ENCODE measurements at regions not wholly inside any gene's neighbourhood (a gene's known extent, or its start where the extent isn't known, plus 50 kb on each side); places are given as distances from the start of the nearest gene placed in this dataset.

DNA sequence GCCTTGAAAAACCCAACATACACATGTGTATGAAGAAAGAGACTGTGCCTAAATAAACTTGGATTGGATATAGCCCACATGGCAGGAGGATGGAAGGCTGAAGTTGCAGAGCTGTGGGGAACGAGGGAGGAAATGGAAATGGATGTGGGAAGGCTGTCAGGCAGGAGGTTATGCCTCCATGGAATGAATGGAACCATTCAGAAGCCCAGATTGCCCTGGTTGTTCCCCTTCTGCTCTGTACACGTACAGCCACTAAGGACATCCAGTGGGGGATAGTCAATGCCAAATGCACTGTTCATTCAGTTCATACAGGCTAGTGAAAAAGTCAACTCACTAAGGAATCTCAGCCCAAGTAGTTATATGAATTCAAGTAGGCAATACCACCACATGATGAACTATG, 463.7 kb downstream of the TNS1 start:
- H3K27me3 Mint-ChIP-seq (ENCODE audit: unreplicated experiment), result no peaks in the 10 kb centered on the region
- H3K4me1 Mint-ChIP-seq (ENCODE audit: low read depth, unreplicated experiment), result no peaks in the 10 kb centered on the region
- no peak for TF ChIP-seq CTCF (IDR thresholded peaks at IDR 0.05; ENCODE audit: partially characterized antibody, unreplicated experiment)
- no peak overlapping the region for H3K4me3 Mint-ChIP-seq (ENCODE audit: unreplicated experiment)
- H3K36me3 Mint-ChIP-seq (ENCODE audit: unreplicated experiment), result peaks cover 7% of the 10 kb centered on the region
- H3K27ac Mint-ChIP-seq (ENCODE audit: unreplicated experiment), result no peak overlapping the region
- DNase-seq, result no peak
- H3K9me3 Mint-ChIP-seq (ENCODE audit: unreplicated experiment), result peaks cover 6% of the 10 kb centered on the region

DNA sequence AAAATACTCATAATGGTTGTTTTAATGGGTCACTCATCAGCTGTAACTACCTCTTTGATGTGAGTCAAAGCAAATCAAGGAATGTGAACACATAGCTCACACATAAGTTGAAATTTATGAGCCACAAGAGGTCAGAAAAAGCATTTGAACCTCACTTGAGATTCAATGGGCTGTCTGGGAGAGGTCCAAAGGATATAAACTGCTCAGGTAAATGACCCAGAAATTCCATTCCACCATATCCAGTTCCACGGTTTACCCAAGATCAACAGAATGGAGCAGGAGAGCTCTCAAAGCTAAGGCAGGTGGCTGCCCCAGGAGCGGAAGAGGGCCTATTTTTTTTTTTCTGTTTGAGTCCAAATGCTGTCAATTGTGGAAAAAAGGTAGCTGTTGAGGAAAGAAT, 464.1 kb downstream of the TNS1 start:
- DNase-seq, result no peak
- H3K4me3 Mint-ChIP-seq (ENCODE audit: unreplicated experiment), result no peak overlapping the region
- H3K27me3 Mint-ChIP-seq (ENCODE audit: unreplicated experiment), result no peaks in the 10 kb centered on the region
- peaks cover 6% of the 10 kb centered on the region for H3K9me3 Mint-ChIP-seq (ENCODE audit: unreplicated experiment)
- no peak for TF ChIP-seq CTCF (IDR thresholded peaks at IDR 0.05; ENCODE audit: partially characterized antibody, unreplicated experiment)
- H3K27ac Mint-ChIP-seq (ENCODE audit: unreplicated experiment), result no peak overlapping the region
- H3K36me3 Mint-ChIP-seq (ENCODE audit: unreplicated experiment), result peaks cover 3% of the 10 kb centered on the region
- H3K4me1 Mint-ChIP-seq (ENCODE audit: low read depth, unreplicated experiment), result no peaks in the 10 kb centered on the region

DNA sequence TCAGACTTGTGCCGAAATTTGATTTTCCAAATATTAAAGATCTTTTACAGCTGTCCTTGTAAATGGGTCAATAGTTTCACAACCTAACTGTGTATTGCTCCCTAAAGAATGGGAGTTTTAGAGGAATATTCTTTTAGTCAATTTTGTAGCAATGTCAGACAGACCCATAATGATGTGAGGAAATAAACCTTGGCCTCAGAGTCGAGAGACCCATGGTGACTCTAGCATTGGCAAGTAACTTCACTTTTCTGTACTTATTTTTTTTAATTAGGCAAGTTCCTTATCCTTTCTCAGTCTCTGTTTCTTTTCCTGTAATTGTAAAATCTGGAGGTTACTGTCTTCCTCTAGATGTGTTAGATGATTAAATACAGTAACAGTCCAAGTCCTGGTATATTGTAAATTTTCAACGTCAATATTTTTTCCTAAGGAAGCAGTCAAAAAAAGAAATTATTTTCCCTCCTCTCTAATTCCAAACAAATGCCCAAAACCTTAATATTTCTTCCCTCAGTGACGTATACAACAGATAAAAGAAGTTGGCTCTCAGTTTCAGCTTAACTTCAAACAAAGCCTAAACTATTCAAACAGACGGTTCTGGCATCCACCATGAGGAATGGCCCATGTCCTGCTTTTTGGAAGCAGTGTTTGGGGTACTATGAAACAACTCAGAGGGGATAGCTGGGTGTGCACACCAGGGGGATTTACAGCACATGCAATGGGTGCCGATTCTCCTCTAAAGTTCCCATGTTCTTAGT, 466.7 kb downstream of the TNS1 start:
- H3K36me3 Mint-ChIP-seq (ENCODE audit: unreplicated experiment), result peaks cover 4% of the 10 kb centered on the region
- H3K27me3 Mint-ChIP-seq (ENCODE audit: unreplicated experiment), result no peaks in the 10 kb centered on the region
- no peak overlapping the region for H3K27ac Mint-ChIP-seq (ENCODE audit: unreplicated experiment)
- H3K9me3 Mint-ChIP-seq (ENCODE audit: unreplicated experiment), result no peaks in the 10 kb centered on the region
- H3K4me1 Mint-ChIP-seq (ENCODE audit: low read depth, unreplicated experiment), result no peaks in the 10 kb centered on the region
- no peak overlapping the region for H3K4me3 Mint-ChIP-seq (ENCODE audit: unreplicated experiment)
- no peak for TF ChIP-seq CTCF (IDR thresholded peaks at IDR 0.05; ENCODE audit: partially characterized antibody, unreplicated experiment)
- DNase-seq, result no peak

GRCh38 chr2:217530392-217531090, 472.3 kb downstream of the TNS1 start:
- DNase-seq, result no peak
- H3K36me3 Mint-ChIP-seq (ENCODE audit: unreplicated experiment), result peaks cover 7% of the 10 kb centered on the region
- peaks cover 2% of the 10 kb centered on the region for H3K27me3 Mint-ChIP-seq (ENCODE audit: unreplicated experiment)
- H3K4me3 Mint-ChIP-seq (ENCODE audit: unreplicated experiment), result no peak overlapping the region
- TF ChIP-seq CTCF (IDR thresholded peaks at IDR 0.05; ENCODE audit: partially characterized antibody, unreplicated experiment), result no peak
- H3K9me3 Mint-ChIP-seq (ENCODE audit: unreplicated experiment), result no peaks in the 10 kb centered on the region
- no peaks in the 10 kb centered on the region for H3K4me1 Mint-ChIP-seq (ENCODE audit: low read depth, unreplicated experiment)
- H3K27ac Mint-ChIP-seq (ENCODE audit: unreplicated experiment), result no peak overlapping the region

DNA sequence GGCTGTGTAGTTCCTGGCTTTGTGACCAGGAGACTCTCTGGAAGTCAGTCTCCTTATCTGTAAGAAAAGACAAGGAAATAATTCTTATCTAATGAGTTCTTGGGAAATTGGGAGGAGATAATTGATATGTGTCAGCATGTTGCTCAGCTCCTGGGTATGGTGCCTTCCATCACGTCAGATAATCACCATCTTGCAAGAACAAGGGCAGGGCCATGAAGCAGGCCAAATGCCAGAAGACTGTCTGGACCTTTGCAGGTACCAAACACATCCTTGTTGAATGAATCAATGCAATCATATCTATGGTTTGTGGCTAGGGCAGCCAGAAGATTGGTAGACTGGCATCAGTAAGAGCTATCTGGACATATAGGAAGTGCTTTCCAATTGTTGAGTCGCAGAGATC, 473.5 kb downstream of the TNS1 start:
- H3K27me3 Mint-ChIP-seq (ENCODE audit: unreplicated experiment), result peaks cover 2% of the 10 kb centered on the region
- no peak overlapping the region for H3K4me3 Mint-ChIP-seq (ENCODE audit: unreplicated experiment)
- H3K27ac Mint-ChIP-seq (ENCODE audit: unreplicated experiment), result no peak overlapping the region
- no peak for TF ChIP-seq CTCF (IDR thresholded peaks at IDR 0.05; ENCODE audit: partially characterized antibody, unreplicated experiment)
- no peaks in the 10 kb centered on the region for H3K4me1 Mint-ChIP-seq (ENCODE audit: low read depth, unreplicated experiment)
- H3K36me3 Mint-ChIP-seq (ENCODE audit: unreplicated experiment), result peaks cover 7% of the 10 kb centered on the region
- no peak for DNase-seq
- no peaks in the 10 kb centered on the region for H3K9me3 Mint-ChIP-seq (ENCODE audit: unreplicated experiment)

Data from glutamatergic neuron (in vitro differentiated cells).